Immature natural killer cell (primary cell): ENCODE measurements at regions not wholly inside any gene's neighbourhood (a gene's known extent, or its start where the extent isn't known, plus 50 kb on each side); places are given as distances from the start of the nearest gene placed in this dataset.
A peak's percentile ranks its signal among the peaks of the same experiment; 100 is the strongest.

Experiments used
- DNase-seq, 3 donors: peaks; one replicate each; pipeline ENCODE4 v3.0.0; 2022; ENCODE audit warnings: mixed read lengths in 1 of 3
- H3K27ac Mint-ChIP-seq, 6 donors: one replicate each; pipeline ENCODE4 v1.8.0; 2020; ENCODE audit warnings: mixed read lengths in 6 of 6, mild to moderate bottlenecking in 5 of 6, inconsistent platforms in 4 of 6, moderate library complexity in 3 of 6
- H3K27me3 Mint-ChIP-seq, 3 donors: one replicate each; pipeline ENCODE4 v1.8.0; 2020 to 2021; ENCODE audit warnings: low read depth in 3 of 3, mild to moderate bottlenecking in 3 of 3, mixed read lengths in 3 of 3, moderate library complexity in 3 of 3, inconsistent platforms in 1 of 3
- H3K36me3 Mint-ChIP-seq, 3 donors: one replicate each; pipeline ENCODE4 v1.8.0; 2020; ENCODE audit warnings: mixed read lengths in 3 of 3, inconsistent platforms in 2 of 3, mild to moderate bottlenecking in 2 of 3
- H3K4me1 Mint-ChIP-seq, 2 donors: one replicate each; pipeline ENCODE4 v1.8.0; 2020; ENCODE audit warnings: inconsistent platforms in 2 of 2, mild to moderate bottlenecking in 2 of 2, mixed read lengths in 2 of 2, moderate library complexity in 1 of 2
- H3K4me3 Mint-ChIP-seq, 5 donors: one replicate each; pipeline ENCODE4 v1.8.0; 2020; ENCODE audit warnings: mild to moderate bottlenecking in 5 of 5, mixed read lengths in 5 of 5, inconsistent platforms in 3 of 5, moderate library complexity in 3 of 5
- H3K9me3 Mint-ChIP-seq, 6 donors: one replicate each; pipeline ENCODE4 v1.8.0; 2020; ENCODE audit warnings: mild to moderate bottlenecking in 6 of 6, mixed read lengths in 6 of 6, inconsistent platforms in 4 of 6, moderate library complexity in 3 of 6

- no peak for DNase-seq
- peaks cover 12 to 23% of the 10 kb centered on the region in 2 donors for H3K4me1 Mint-ChIP-seq
- no peaks in the 10 kb centered on the region for H3K9me3 Mint-ChIP-seq
- no peaks in the 10 kb centered on the region for H3K36me3 Mint-ChIP-seq
- H3K4me3 Mint-ChIP-seq = peak overlapping the region in 4 of 5 donors; percentile 1 to 20 (median 14)
- H3K27ac Mint-ChIP-seq = no peak overlapping the region
- H3K27me3 Mint-ChIP-seq = peaks cover 0 to 3% (median 0%) of the 10 kb centered on the region in 3 donors
Observed at GRCh38 chr5:68730979-68731654, 362.7 kb upstream of the SLC30A5 start.

DNA sequence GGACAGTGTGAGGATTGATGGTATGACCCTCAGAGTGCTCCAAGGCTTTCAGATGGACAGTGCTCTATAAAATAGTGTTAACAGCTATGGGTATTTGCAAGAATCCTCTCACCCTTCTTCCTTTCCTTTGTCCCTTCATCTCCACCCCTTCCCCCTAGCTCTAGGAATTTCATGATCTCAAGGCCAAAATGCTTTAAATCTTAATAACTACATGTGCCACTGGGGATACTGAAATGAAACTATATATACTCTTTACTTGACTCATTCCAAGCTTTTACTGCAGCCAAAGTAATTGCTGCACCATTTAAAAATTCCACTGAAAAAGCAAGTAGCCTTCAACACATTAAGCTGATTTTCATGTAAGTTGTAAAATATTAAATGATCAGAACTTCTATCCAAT lies 361.6 kb upstream of the SLC30A5 start:
- Mint-ChIP-seq H3K27ac (no peak overlapping the region), H3K9me3 (no peaks in the 10 kb centered on the region), H3K27me3 (peaks cover 0 to 3% (median 2%) of the 10 kb centered on the region in 3 donors), H3K4me1 (peaks cover 12 to 23% of the 10 kb centered on the region in 2 donors), H3K4me3 (no peak overlapping the region), H3K36me3 (no peaks in the 10 kb centered on the region)
- no peak for DNase-seq

GRCh38 chr5:68734781-68735180 lies 359.0 kb upstream of the SLC30A5 start:
- H3K4me1 Mint-ChIP-seq = peaks cover 14 to 27% of the 10 kb centered on the region in 2 donors
- no peak overlapping the region for H3K27ac Mint-ChIP-seq
- DNase-seq = no peak
- H3K27me3 Mint-ChIP-seq = peaks cover 0 to 3% (median 2%) of the 10 kb centered on the region in 3 donors
- H3K36me3 Mint-ChIP-seq = no peaks in the 10 kb centered on the region
- H3K9me3 Mint-ChIP-seq = no peaks in the 10 kb centered on the region
- no peak overlapping the region for H3K4me3 Mint-ChIP-seq

DNA sequence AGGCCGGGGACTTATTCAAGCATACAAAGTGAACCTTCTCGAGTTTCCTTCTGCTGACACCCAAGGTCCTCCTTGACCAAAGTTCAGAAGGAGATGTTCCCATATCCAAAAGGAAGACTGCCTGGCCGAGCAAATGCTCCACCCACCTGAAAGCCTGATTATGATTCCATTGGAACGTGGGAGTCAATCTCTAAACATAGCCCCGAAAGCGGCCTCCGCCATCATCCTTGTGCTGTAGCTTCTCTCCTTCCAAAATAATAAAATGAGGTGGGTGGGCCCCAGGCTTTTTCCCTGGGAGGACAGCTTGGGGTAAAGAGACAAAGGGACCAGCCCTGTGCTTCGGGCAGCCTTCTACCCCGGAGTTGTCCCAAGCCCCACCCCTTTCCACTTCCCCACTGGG lies 355.6 kb upstream of the SLC30A5 start:
- Mint-ChIP-seq H3K9me3 (no peaks in the 10 kb centered on the region), H3K4me1 (peaks cover 2 to 11% of the 10 kb centered on the region in 2 donors), H3K4me3 (no peak overlapping the region), H3K27ac (no peak overlapping the region), H3K36me3 (no peaks in the 10 kb centered on the region), H3K27me3 (peaks cover 1 to 3% (median 2%) of the 10 kb centered on the region in 3 donors)
- no peak for DNase-seq

DNA sequence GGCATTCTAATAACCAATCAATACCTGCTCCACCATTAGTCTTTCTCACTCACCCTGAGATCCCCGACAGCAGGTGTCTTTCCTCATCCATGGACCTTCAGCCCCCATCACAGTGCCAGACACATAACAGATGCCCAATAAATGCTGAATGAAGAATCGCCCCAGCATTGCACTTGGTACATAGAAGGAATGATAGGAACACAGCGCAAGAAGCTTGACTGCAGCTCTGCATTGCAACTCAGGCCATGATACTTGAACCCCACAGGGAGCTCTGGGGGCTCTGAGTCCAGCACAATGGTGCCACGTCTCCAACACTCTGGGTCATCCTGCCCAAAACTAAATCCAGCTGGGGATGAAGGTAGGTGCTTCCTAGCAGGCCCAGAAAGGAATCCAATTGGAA lies 355.0 kb upstream of the SLC30A5 start:
- no peaks in the 10 kb centered on the region for H3K36me3 Mint-ChIP-seq
- peaks cover 2 to 11% of the 10 kb centered on the region in 2 donors for H3K4me1 Mint-ChIP-seq
- no peak for DNase-seq
- H3K4me3 Mint-ChIP-seq = no peak overlapping the region
- H3K27ac Mint-ChIP-seq = no peak overlapping the region
- no peaks in the 10 kb centered on the region for H3K9me3 Mint-ChIP-seq
- H3K27me3 Mint-ChIP-seq = peaks cover 1 to 3% (median 2%) of the 10 kb centered on the region in 3 donors

DNA sequence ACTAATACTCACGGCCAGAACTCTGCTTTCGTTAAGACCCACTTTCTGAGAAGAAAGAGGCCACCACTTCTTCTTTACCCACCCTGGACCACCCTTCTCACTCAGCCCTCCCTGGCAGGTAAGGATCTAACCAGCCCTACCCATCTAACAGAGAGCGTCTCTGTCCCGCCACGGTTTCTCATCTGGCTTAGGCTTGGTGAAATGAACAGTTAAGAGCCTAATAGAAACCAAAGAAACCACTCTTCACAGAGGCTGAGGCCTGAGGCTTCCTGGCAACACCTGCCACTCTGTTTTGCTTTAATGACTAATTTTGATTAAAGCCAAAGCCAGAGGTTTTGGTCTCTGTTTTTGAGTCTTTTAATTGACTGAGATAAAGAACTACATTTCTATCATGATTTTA lies 354.1 kb upstream of the SLC30A5 start:
- Mint-ChIP-seq H3K9me3 (no peaks in the 10 kb centered on the region), H3K4me3 (no peak overlapping the region), H3K27me3 (peaks cover under 1 to 3% (median 1%) of the 10 kb centered on the region in 3 donors), H3K4me1 (peaks cover 2 to 13% of the 10 kb centered on the region in 2 donors), H3K27ac (no peak overlapping the region), H3K36me3 (no peaks in the 10 kb centered on the region)
- DNase-seq = no peak

GRCh38 chr5:68740226-68740910 lies 353.4 kb upstream of the SLC30A5 start:
- Mint-ChIP-seq H3K27ac (no peak overlapping the region), H3K27me3 (peaks cover 0 to 3% (median 1%) of the 10 kb centered on the region in 3 donors), H3K4me1 (peaks cover 2 to 15% of the 10 kb centered on the region in 2 donors), H3K4me3 (no peak overlapping the region), H3K36me3 (no peaks in the 10 kb centered on the region), H3K9me3 (no peaks in the 10 kb centered on the region)
- no peak for DNase-seq

DNA sequence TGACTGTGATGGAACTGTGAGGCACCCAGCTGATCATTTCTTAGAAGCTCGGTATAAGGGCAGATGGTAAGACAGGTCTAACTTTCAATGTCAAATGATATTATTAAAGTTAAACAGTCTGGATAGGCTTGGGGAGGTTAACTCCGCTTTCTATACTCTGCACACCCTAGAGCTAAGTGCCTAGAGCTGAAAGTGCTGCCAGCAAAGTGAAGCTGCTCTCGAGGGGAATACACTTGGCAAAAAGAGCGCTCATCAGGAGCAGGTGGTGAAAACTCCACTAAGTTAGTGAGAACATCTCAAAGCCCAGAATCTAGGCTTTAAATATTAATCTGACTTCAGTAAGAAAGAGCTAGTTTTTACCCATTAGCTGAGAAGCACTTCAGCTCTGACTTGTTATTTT lies 349.6 kb upstream of the SLC30A5 start:
- Mint-ChIP-seq H3K27ac (no peak overlapping the region), H3K27me3 (peaks cover 2 to 8% (median 4%) of the 10 kb centered on the region in 3 donors), H3K36me3 (no peaks in the 10 kb centered on the region), H3K4me1 (peaks cover 2 to 15% of the 10 kb centered on the region in 2 donors), H3K4me3 (no peak overlapping the region), H3K9me3 (no peaks in the 10 kb centered on the region)
- DNase-seq = no peak

GRCh38 chr5:68745448-68745847 lies 348.4 kb upstream of the SLC30A5 start:
- H3K4me3 Mint-ChIP-seq = no peak overlapping the region
- no peak overlapping the region for H3K27ac Mint-ChIP-seq
- no peaks in the 10 kb centered on the region for H3K9me3 Mint-ChIP-seq
- DNase-seq = no peak
- no peaks in the 10 kb centered on the region for H3K36me3 Mint-ChIP-seq
- peaks cover 0 to 4% of the 10 kb centered on the region in 2 donors for H3K4me1 Mint-ChIP-seq
- H3K27me3 Mint-ChIP-seq = peaks cover 2 to 8% (median 4%) of the 10 kb centered on the region in 3 donors

DNA sequence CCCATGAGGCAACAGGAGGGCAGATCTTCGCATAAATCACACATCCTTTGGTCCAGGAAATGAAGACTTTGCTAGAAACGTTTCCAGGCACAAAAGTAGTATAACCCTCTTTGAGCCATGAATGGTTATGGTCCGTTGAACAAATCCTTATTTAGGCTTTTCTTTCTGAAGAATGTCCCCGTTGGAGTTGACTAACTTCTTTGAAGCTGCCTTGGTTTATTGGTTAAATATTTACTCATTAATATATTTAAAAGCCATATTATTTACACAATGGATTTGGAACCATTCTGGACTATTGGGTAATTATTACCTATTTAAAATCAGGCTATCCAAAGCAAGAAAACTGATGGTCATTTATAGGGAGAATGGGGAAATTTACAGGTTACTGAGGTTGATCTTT lies 347.6 kb upstream of the SLC30A5 start:
- no peak for DNase-seq
- no peak overlapping the region for H3K4me3 Mint-ChIP-seq
- no peaks in the 10 kb centered on the region for H3K9me3 Mint-ChIP-seq
- no peaks in the 10 kb centered on the region for H3K36me3 Mint-ChIP-seq
- H3K27me3 Mint-ChIP-seq = peaks cover 2 to 8% (median 4%) of the 10 kb centered on the region in 3 donors
- peaks cover 0 to 4% of the 10 kb centered on the region in 2 donors for H3K4me1 Mint-ChIP-seq
- H3K27ac Mint-ChIP-seq = no peak overlapping the region

- Mint-ChIP-seq H3K4me1 (peaks cover 0 to 4% of the 10 kb centered on the region in 2 donors), H3K27me3 (peaks cover 2 to 8% (median 3%) of the 10 kb centered on the region in 3 donors), H3K36me3 (no peaks in the 10 kb centered on the region), H3K4me3 (no peak overlapping the region), H3K27ac (no peak overlapping the region), H3K9me3 (no peaks in the 10 kb centered on the region)
- DNase-seq = no peak
Observed at GRCh38 chr5:68746643-68747420, 347.0 kb upstream of the SLC30A5 start.

- no peak overlapping the region for H3K27ac Mint-ChIP-seq
- no peaks in the 10 kb centered on the region for H3K9me3 Mint-ChIP-seq
- no peaks in the 10 kb centered on the region for H3K36me3 Mint-ChIP-seq
- no peak for DNase-seq
- peaks cover 2 to 8% (median 2%) of the 10 kb centered on the region in 3 donors for H3K27me3 Mint-ChIP-seq
- H3K4me1 Mint-ChIP-seq = peaks cover 0 to 4% of the 10 kb centered on the region in 2 donors
- no peak overlapping the region for H3K4me3 Mint-ChIP-seq
Observed at GRCh38 chr5:68747521-68747920, 346.3 kb upstream of the SLC30A5 start.

DNA sequence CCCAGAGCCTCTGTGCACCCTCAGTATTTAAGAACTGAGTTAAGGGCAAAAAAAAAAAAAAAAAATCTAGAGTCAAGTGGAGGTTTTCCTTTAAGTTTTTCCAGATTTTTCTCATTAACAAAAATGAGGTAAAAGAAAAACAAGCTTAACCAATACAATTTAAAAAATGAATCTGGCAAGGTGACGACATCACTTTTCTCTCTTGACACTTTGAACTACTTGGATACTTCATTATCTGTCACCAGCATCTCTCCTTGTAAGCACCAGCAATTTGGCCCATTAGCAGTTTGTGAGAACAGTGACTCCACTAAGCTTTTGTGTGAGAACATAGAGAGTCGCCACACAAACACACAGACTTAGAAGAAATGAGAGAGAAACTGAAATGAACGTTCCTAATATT lies 345.7 kb upstream of the SLC30A5 start:
- Mint-ChIP-seq H3K4me1 (peaks cover 0 to 4% of the 10 kb centered on the region in 2 donors), H3K27ac (no peak overlapping the region), H3K36me3 (no peaks in the 10 kb centered on the region), H3K27me3 (peaks cover 2 to 8% (median 2%) of the 10 kb centered on the region in 3 donors), H3K4me3 (no peak overlapping the region), H3K9me3 (no peaks in the 10 kb centered on the region)
- DNase-seq = no peak

DNA sequence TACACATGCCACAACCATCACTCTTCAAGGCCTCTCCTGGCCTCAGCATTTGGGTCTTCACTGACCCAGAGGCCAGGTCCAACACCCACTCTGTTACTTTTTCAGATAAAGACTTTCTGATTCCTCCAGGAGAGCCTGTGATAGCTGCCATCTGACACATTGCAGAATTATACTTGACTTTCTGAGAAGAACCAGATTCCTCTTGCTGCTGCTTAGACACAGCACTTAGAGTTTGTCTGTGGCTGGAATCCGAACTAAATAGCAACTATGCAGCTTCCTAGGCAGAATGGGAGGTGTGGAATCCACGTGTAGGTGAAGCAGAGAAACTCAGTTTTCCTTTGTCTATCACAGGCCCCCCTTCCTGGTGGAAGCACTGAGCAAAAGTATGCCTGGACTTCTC lies 344.7 kb upstream of the SLC30A5 start:
- H3K4me3 Mint-ChIP-seq = no peak overlapping the region
- H3K4me1 Mint-ChIP-seq = peaks cover 0 to 4% of the 10 kb centered on the region in 2 donors
- no peaks in the 10 kb centered on the region for H3K9me3 Mint-ChIP-seq
- no peaks in the 10 kb centered on the region for H3K36me3 Mint-ChIP-seq
- peaks cover 2 to 8% (median 2%) of the 10 kb centered on the region in 3 donors for H3K27me3 Mint-ChIP-seq
- no peak overlapping the region for H3K27ac Mint-ChIP-seq
- DNase-seq = no peak
